ENCODE measurements at regions not wholly inside any gene's neighbourhood (a gene's known extent, or its start where the extent isn't known, plus 50 kb on each side); places are given as distances from the start of the nearest gene placed in this dataset.

DNA sequence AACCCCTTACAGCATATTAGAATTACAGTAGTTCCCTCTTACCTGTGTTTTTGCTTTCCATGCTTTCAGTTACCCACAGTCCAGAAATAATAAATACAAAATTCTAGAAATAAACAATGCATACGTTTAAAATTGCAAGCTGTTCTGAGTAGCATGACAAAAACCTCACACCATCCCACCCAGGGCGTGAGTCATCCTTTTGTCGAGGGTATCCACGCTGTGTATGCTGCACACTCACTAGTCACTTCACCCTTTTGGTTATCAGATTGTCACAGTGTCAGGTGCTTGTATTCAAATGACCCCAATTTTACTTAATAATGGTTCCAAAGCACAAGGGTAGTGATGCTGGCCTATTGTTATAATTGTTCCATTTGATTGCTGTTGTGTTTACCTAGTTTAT, 72.5 kb upstream of the P3H2 start:
- no peak overlapping the region for H3K4me2 ChIP-seq (ENCODE audit: insufficient read depth, low read length)
- H3K4me3 ChIP-seq (ENCODE audit: low read depth in 1 of 2, low read length in 2 of 2): no peak overlapping the region
- no peak overlapping the region for H3K27ac ChIP-seq (ENCODE audit: low read length)
- H3K27me3 ChIP-seq (ENCODE audit: insufficient read depth, low read length, poor library complexity): no peaks in the 10 kb centered on the region
- H3K36me3 ChIP-seq (ENCODE audit: insufficient read depth, low read length): no peaks in the 10 kb centered on the region
- H3K9me3 ChIP-seq (ENCODE audit: insufficient read depth, low read length, severe bottlenecking): no peaks in the 10 kb centered on the region
- no peak overlapping the region for H3K9ac ChIP-seq (ENCODE audit: low read depth, low read length)
- H2AFZ ChIP-seq (ENCODE audit: low read depth, low read length): no peak overlapping the region
- ATAC-seq (ENCODE audit: insufficient read depth, low read depth): no peak
- TF ChIP-seq EZH2 (IDR thresholded peaks at IDR 0.05; ENCODE audit: borderline replicate concordance, low read depth, low read length, severe bottlenecking) (no peak), CTCF (IDR thresholded peaks at IDR 0.05; ENCODE audit: borderline replicate concordance, extremely low read depth, low read length, poor library complexity, severe bottlenecking) (no peak)
- no peaks in the 10 kb centered on the region for H4K20me1 ChIP-seq (ENCODE audit: insufficient read depth, low read length)
- DNase-seq: no peak
- H3K79me2 ChIP-seq (ENCODE audit: insufficient read depth, low read length): no peaks in the 10 kb centered on the region
- H3K4me1 ChIP-seq (ENCODE audit: insufficient read depth, low read length): no peaks in the 10 kb centered on the region

GRCh38 chr3:190192739-190193138, 72.0 kb upstream of the P3H2 start:
- TF ChIP-seq EZH2 (IDR thresholded peaks at IDR 0.05; ENCODE audit: borderline replicate concordance, low read depth, low read length, severe bottlenecking) (no peak), CTCF (IDR thresholded peaks at IDR 0.05; ENCODE audit: borderline replicate concordance, extremely low read depth, low read length, poor library complexity, severe bottlenecking) (no peak)
- no peaks in the 10 kb centered on the region for H3K4me1 ChIP-seq (ENCODE audit: insufficient read depth, low read length)
- no peaks in the 10 kb centered on the region for H4K20me1 ChIP-seq (ENCODE audit: insufficient read depth, low read length)
- no peaks in the 10 kb centered on the region for H3K36me3 ChIP-seq (ENCODE audit: insufficient read depth, low read length)
- H3K9me3 ChIP-seq (ENCODE audit: insufficient read depth, low read length, severe bottlenecking): no peaks in the 10 kb centered on the region
- H3K79me2 ChIP-seq (ENCODE audit: insufficient read depth, low read length): no peaks in the 10 kb centered on the region
- no peak overlapping the region for H3K9ac ChIP-seq (ENCODE audit: low read depth, low read length)
- H3K27ac ChIP-seq (ENCODE audit: low read length): no peak overlapping the region
- H3K4me2 ChIP-seq (ENCODE audit: insufficient read depth, low read length): no peak overlapping the region
- ATAC-seq (ENCODE audit: insufficient read depth, low read depth) (no peak), DNase-seq (no peak)
- H3K4me3 ChIP-seq (ENCODE audit: low read depth in 1 of 2, low read length in 2 of 2): no peak overlapping the region
- no peaks in the 10 kb centered on the region for H3K27me3 ChIP-seq (ENCODE audit: insufficient read depth, low read length, poor library complexity)
- H2AFZ ChIP-seq (ENCODE audit: low read depth, low read length): no peak overlapping the region

DNA sequence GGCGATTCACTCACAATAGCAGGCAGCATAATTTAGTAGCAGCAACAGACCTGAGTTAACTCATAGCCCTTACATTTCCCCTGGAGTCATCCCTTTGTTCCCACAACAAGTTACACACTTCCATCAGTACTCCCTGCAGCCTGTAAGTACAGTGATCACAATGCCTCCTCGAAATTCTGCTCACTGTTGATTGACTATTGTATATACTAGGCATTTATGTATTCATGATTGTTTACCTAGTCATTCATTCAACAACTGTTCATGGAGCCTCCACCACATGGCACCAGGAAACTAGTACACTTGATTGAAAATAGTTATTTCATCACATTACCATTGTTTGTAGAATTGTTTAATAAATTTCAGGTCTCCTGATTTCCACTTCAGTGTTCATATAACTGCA, 71.4 kb upstream of the P3H2 start:
- TF ChIP-seq CTCF (IDR thresholded peaks at IDR 0.05; ENCODE audit: borderline replicate concordance, extremely low read depth, low read length, poor library complexity, severe bottlenecking) (no peak), EZH2 (IDR thresholded peaks at IDR 0.05; ENCODE audit: borderline replicate concordance, low read depth, low read length, severe bottlenecking) (no peak)
- Histone ChIP-seq H3K79me2 (ENCODE audit: insufficient read depth, low read length) (no peaks in the 10 kb centered on the region), H3K4me3 (ENCODE audit: low read depth in 1 of 2, low read length in 2 of 2) (no peak overlapping the region), H3K4me1 (ENCODE audit: insufficient read depth, low read length) (no peaks in the 10 kb centered on the region), H2AFZ (ENCODE audit: low read depth, low read length) (no peak overlapping the region), H4K20me1 (ENCODE audit: insufficient read depth, low read length) (no peaks in the 10 kb centered on the region), H3K27me3 (ENCODE audit: insufficient read depth, low read length, poor library complexity) (no peaks in the 10 kb centered on the region), H3K27ac (ENCODE audit: low read length) (no peak overlapping the region), H3K4me2 (ENCODE audit: insufficient read depth, low read length) (no peak overlapping the region), H3K9ac (ENCODE audit: low read depth, low read length) (no peak overlapping the region), H3K9me3 (ENCODE audit: insufficient read depth, low read length, severe bottlenecking) (no peaks in the 10 kb centered on the region), H3K36me3 (ENCODE audit: insufficient read depth, low read length) (no peaks in the 10 kb centered on the region)
- no peak for ATAC-seq (ENCODE audit: insufficient read depth, low read depth)
- DNase-seq: no peak

GRCh38 chr3:190188197-190188596, 67.5 kb upstream of the P3H2 start:
- no peaks in the 10 kb centered on the region for H3K9me3 ChIP-seq (ENCODE audit: insufficient read depth, low read length, severe bottlenecking)
- no peak overlapping the region for H3K27ac ChIP-seq (ENCODE audit: low read length)
- DNase-seq: no peak
- no peak overlapping the region for H2AFZ ChIP-seq (ENCODE audit: low read depth, low read length)
- H3K4me2 ChIP-seq (ENCODE audit: insufficient read depth, low read length): no peak overlapping the region
- H3K4me3 ChIP-seq (ENCODE audit: low read depth in 1 of 2, low read length in 2 of 2): no peak overlapping the region
- TF ChIP-seq CTCF (IDR thresholded peaks at IDR 0.05; ENCODE audit: borderline replicate concordance, extremely low read depth, low read length, poor library complexity, severe bottlenecking): no peak
- no peaks in the 10 kb centered on the region for H3K27me3 ChIP-seq (ENCODE audit: insufficient read depth, low read length, poor library complexity)
- H3K9ac ChIP-seq (ENCODE audit: low read depth, low read length): no peak overlapping the region
- H3K36me3 ChIP-seq (ENCODE audit: insufficient read depth, low read length): no peaks in the 10 kb centered on the region
- no peak for ATAC-seq (ENCODE audit: insufficient read depth, low read depth)
- no peaks in the 10 kb centered on the region for H3K79me2 ChIP-seq (ENCODE audit: insufficient read depth, low read length)
- H3K4me1 ChIP-seq (ENCODE audit: insufficient read depth, low read length): no peaks in the 10 kb centered on the region
- no peaks in the 10 kb centered on the region for H4K20me1 ChIP-seq (ENCODE audit: insufficient read depth, low read length)
